GM12891 (cell line): ENCODE measurements at regions not wholly inside any gene's neighbourhood (a gene's known extent, or its start where the extent isn't known, plus 50 kb on each side); places are given as distances from the start of the nearest gene placed in this dataset.
A peak's percentile ranks its signal among the peaks of the same experiment; 100 is the strongest.
"Not testable (repeated sequence)": the region's sequence is repeated elsewhere in the genome, so short reads cannot be mapped to it uniquely, and the experiment has no call there.

Experiments
- DNase-seq: peaks from one replicate; pipeline ENCODE4 v3.0.0; 2011; ENCODE audit warnings: low spot score; ENCODE audit not compliant: insufficient read length
- FAIRE-seq: peaks from 2 replicates; lab custom pipeline; 2011; peaks lifted over from hg19 to GRCh38; lab: Jason Lieb, UNC
- PAX5 ChIP-seq: IDR thresholded peaks from 2 replicates; pipeline ENCODE4 v1.6.1; 2011; ENCODE audit warnings: low read length, moderate library complexity, mild to moderate bottlenecking; ENCODE audit not compliant: insufficient read depth, severe bottlenecking
- POLR2A ChIP-seq: IDR thresholded peaks from 2 replicates; pipeline ENCODE4 v1.6.1; 2011; ENCODE audit warnings: low read depth, low read length, control low read depth
- POLR2AphosphoS5 ChIP-seq: IDR thresholded peaks from 2 replicates; pipeline ENCODE4 v1.6.1; 2011; ENCODE audit warnings: low read depth, low read length, control low read depth
- POU2F2 ChIP-seq: IDR thresholded peaks from 2 replicates; pipeline ENCODE4 v1.6.1; 2011; ENCODE audit warnings: low read depth, mild to moderate bottlenecking, control low read depth, low read length, moderate library complexity
- SPI1 ChIP-seq: IDR thresholded peaks from 2 replicates; pipeline ENCODE4 v1.6.1; 2011; ENCODE audit warnings: low read depth, low read length, control low read depth
- TAF1 ChIP-seq: IDR thresholded peaks from 2 replicates; pipeline ENCODE4 v1.6.1; 2011; ENCODE audit warnings: low read depth, low read length, control low read depth

GRCh38 chr2:126952216-126952615, 53.5 kb downstream of the TEX51 start:
- DNase-seq: no peak
- TF ChIP-seq POLR2AphosphoS5: no peak
- FAIRE-seq: no peak

- no peak for DNase-seq
Measured at GRCh38 chr2:126953483-126953882, 54.8 kb downstream of the TEX51 start.

DNA sequence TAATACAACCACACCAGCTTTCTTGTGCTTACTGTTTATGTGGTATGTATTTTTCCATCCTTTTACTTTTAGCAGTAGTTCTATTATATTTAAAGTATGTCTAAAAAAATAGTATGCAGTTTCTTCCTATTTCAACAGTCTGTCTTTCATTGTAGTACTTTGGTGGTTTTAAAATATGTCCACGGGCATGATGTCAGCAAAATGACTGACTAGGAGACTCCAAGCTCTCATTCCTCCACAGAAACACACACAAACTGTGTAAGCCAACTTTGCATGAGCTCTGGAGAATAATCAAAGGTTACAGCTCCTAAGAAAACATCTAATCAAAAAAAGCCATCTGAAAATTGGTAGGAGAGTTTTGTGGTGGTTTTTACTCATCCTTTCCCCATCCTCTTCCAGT, 56.1 kb downstream of the TEX51 start:
- DNase-seq (no peak), FAIRE-seq (no peak)
- no peak for TF ChIP-seq POU2F2
- no peak for TF ChIP-seq TAF1
- TF ChIP-seq POLR2AphosphoS5: no peak
- no peak for TF ChIP-seq PAX5
- TF ChIP-seq POLR2A: no peak
- TF ChIP-seq SPI1: no peak

More at GRCh38 chr2:126953483-126953882, 54.8 kb downstream of the TEX51 start:
- no peak for TF ChIP-seq POLR2AphosphoS5
- no peak for TF ChIP-seq POU2F2
- no peak for TF ChIP-seq POLR2A
- no peak for TF ChIP-seq SPI1
- no peak for TF ChIP-seq PAX5
- no peak for TF ChIP-seq TAF1
- no peak for FAIRE-seq

- DNase-seq, FAIRE-seq: not testable (repeated sequence)
Measured at GRCh38 chr2:126956773-126957172, 58.1 kb downstream of the TEX51 start.

DNA sequence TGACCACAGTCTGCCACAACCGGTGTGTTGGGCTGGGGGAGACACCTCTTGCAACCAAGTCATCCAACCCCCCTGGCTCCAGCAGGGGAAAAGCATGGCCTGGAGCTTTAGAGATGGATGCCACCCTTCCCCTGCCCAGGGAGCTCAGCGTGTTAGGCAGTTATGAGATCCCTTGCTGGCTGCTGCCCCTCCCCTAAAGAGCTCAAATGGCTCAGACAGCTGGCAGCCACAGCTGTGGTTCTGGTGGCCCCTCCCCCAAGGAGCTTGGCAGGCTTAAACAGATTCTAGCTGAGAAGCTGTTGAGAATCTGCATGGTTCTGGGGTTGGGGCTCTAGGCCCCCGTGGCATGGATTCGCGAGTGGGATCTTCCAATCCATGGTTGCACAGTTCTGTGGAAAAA, 64.7 kb downstream of the TEX51 start:
- no peak for FAIRE-seq
- DNase-seq: no peak
- TF ChIP-seq POLR2A (no peak), POU2F2 (no peak), POLR2AphosphoS5 (no peak), TAF1 (no peak), PAX5 (no peak), SPI1 (no peak)

GRCh38 chr2:126966601-126967000, 67.9 kb downstream of the TEX51 start:
- FAIRE-seq (no peak), DNase-seq (no peak)
- no peak for TF ChIP-seq SPI1
- TF ChIP-seq POLR2A: no peak
- TF ChIP-seq TAF1: no peak
- TF ChIP-seq PAX5: no peak
- TF ChIP-seq POU2F2: no peak
- TF ChIP-seq POLR2AphosphoS5: no peak

GRCh38 chr2:126970583-126970982, 71.9 kb downstream of the TEX51 start:
- no peak for FAIRE-seq
- TF ChIP-seq TAF1 (no peak), POU2F2 (no peak), POLR2AphosphoS5 (no peak), PAX5 (no peak), POLR2A (no peak), SPI1 (no peak)

DNA sequence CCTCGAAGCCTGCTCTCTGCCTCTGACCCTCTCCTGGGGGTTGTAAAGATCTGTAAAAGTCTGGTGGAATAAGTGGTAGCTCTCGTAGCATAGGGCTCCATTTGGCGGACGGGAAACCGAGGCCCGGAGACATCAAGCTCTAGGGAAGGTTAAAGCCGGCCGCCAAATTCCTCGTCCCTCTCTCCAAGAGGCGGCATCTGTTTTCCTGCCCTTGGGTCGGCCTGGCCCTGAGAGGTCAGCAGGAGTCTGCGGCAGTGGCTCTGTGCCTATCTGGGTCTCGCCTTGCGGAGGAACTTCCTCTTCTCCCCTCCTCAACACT, 72.4 kb downstream of the TEX51 start:
- no peak for TF ChIP-seq PAX5
- TF ChIP-seq POLR2A: no peak
- no peak for TF ChIP-seq TAF1
- no peak for TF ChIP-seq SPI1
- no peak for TF ChIP-seq POLR2AphosphoS5
- TF ChIP-seq POU2F2: no peak
- DNase-seq (no peak), FAIRE-seq (no peak)

More at GRCh38 chr2:126970583-126970982, 71.9 kb downstream of the TEX51 start:
- no peak for DNase-seq

DNA sequence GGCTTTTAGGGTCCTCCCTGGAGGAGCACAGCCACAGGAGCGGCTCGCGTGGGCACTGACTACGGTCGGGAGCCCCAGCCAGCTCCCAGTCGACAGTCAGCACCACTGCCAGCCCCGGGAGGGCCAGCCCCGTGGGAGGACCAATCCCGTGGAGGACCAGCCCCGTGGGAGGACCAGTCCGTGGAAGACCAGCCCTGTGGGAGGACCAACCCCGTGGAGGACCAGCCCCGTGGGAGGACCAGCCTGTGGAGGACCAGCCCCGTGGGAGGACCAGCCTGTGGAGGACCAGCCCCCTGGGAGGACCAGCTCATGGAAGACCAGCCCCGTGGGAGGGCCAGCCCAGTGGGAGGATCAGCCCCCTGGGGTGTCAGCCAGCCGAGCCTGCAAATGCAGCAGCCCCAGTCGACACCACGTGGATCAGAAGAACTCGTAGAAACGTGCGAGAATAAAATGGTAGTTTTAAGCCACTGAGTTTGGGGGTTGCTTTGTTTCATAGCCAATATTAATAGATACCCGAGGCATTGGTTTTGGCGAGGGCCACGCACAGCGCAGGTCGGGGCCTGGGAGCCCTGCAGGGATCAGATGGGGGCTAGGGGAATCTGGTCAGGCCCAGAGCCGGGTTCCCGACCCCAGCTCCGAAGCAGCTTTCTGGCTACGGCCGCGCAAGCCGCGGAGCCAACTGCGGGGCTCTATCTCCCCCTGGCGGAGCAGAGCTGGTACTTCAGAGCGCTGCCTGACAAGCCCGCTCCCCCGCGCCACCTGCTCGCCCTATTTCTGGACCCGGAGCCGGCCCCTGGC, 73.0 kb downstream of the TEX51 start:
- FAIRE-seq: peak; percentile 26
- TF ChIP-seq POU2F2: no peak
- TF ChIP-seq SPI1: no peak
- TF ChIP-seq POLR2AphosphoS5: no peak
- no peak for TF ChIP-seq TAF1
- TF ChIP-seq POLR2A: no peak
- no peak for TF ChIP-seq PAX5

DNA sequence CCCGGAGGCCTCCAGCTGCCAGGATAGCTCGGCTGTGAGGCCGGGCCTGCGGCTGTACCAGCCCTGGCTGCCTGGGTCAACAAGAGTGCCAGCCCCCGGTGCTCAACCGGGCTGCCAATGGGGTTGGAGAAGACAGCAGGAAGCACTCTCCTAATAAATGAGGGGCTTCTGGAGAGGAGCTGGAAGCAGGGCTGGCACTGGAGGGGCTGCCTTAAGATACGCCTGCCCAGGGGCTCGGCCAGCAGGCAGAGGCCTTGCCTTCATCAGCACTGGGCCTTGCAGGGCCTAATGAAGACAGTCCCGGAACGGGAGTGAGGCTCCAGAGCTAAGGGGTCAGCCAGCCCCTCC, 73.6 kb downstream of the TEX51 start:
- DNase-seq: no peak
- no peak for FAIRE-seq
- TF ChIP-seq SPI1 (no peak), POLR2AphosphoS5 (no peak), PAX5 (no peak), POLR2A (no peak), TAF1 (no peak), POU2F2 (no peak)

More for the DNA sequence above, 73.0 kb downstream of the TEX51 start:
- peak; percentile 89 for DNase-seq

DNA sequence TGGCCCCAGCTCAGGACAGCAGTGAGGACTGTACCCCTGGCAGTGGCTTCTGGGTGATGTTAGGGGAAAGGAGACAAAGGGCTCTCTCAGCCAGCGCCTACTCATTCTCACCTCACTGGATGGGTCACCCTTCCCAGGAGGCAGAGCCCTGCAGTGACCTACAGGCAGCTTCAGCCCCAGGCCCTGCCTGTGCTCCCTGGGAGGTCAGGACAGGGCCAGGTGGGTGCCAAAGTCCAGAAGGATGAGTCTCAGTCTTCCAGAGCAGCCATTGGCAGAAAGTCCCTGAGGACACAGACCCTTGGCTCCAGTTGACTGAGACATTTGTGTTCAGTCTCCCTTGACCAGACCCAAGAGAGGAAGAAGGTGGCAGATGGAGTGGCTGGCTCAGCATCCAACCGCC, 75.1 kb downstream of the TEX51 start:
- TF ChIP-seq POU2F2: no peak
- TF ChIP-seq SPI1: no peak
- no peak for TF ChIP-seq POLR2A
- no peak for TF ChIP-seq PAX5
- TF ChIP-seq TAF1: no peak
- TF ChIP-seq POLR2AphosphoS5: no peak
- no peak for DNase-seq
- no peak for FAIRE-seq
